MM.1S (cell line): ENCODE measurements at regions not wholly inside any gene's neighbourhood (a gene's known extent, or its start where the extent isn't known, plus 50 kb on each side); places are given as distances from the start of the nearest gene placed in this dataset.

Experiments
- DNase-seq: peaks from one replicate; pipeline ENCODE4 v3.0.0-alpha.2; 2015
- H2AFZ ChIP-seq: fragments of 300-600 bp; sonication (generic); 2 replicates; pipeline ENCODE4 v1.6.0; 2016; ENCODE audit warnings: antibody characterized with exemption, low read length
- H3F3A ChIP-seq: fragments of 300-600 bp; sonication (generic); 2 replicates; pipeline ENCODE4 v1.6.1; 2016; ENCODE audit warnings: mild to moderate bottlenecking, antibody characterized with exemption, low read length, moderate library complexity, mixed read lengths; ENCODE audit not compliant: insufficient read depth
- H3K27ac ChIP-seq: fragments of 300-600 bp; sonication (generic); 2 replicates; pipeline ENCODE4 v1.5.1; 2016; ENCODE audit warnings: mild to moderate bottlenecking, low read length
- H3K27me3 ChIP-seq: fragments of 300-600 bp; sonication (generic); replicated peaks from 2 replicates; pipeline ENCODE4 v1.6.0; 2016; ENCODE audit warnings: low read length; ENCODE audit not compliant: insufficient read depth
- H3K36me3 ChIP-seq: fragments of 300-600 bp; sonication (generic); replicated peaks from 2 replicates; pipeline ENCODE4 v1.6.1; 2016; ENCODE audit warnings: mild to moderate bottlenecking, low read length, mixed read lengths; ENCODE audit not compliant: insufficient read depth
- H3K4me1 ChIP-seq: fragments of 300-600 bp; sonication (generic); 2 replicates; pipeline ENCODE4 v1.6.1; 2016; ENCODE audit warnings: low read length, mixed read lengths
- H3K4me2 ChIP-seq: fragments of 300-600 bp; sonication (generic); 2 replicates; pipeline ENCODE4 v1.6.0; 2016; ENCODE audit warnings: low read depth, low read length
- H3K4me3 ChIP-seq: fragments of 300-600 bp; sonication (generic); 2 replicates; pipeline ENCODE4 v1.5.1; 2016; ENCODE audit warnings: low read length, mixed read lengths
- H3K79me2 ChIP-seq: fragments of 300-600 bp; sonication (generic); 2 replicates; pipeline ENCODE4 v1.6.1; 2016; ENCODE audit warnings: mixed run types, low read length, mixed read lengths
- H3K9ac ChIP-seq: fragments of 300-600 bp; sonication (generic); 2 replicates; pipeline ENCODE4 v1.6.1; 2016; ENCODE audit warnings: low read length, mixed read lengths
- H3K9me2 ChIP-seq: fragments of 300-600 bp; sonication (generic); replicated peaks from 2 replicates; pipeline ENCODE4 v1.6.1; 2016; ENCODE audit warnings: mild to moderate bottlenecking, low read length, mixed read lengths; ENCODE audit not compliant: insufficient read depth
- H3K9me3 ChIP-seq: fragments of 300-600 bp; sonication (generic); replicated peaks from 2 replicates; pipeline ENCODE4 v1.6.1; 2016; ENCODE audit warnings: mild to moderate bottlenecking, low read length, mixed read lengths; ENCODE audit not compliant: insufficient read depth
- H4K20me1 ChIP-seq: fragments of 300-600 bp; sonication (generic); 2 replicates; pipeline ENCODE4 v1.6.1; 2016; ENCODE audit warnings: mild to moderate bottlenecking, low read length, moderate library complexity, mixed read lengths; ENCODE audit not compliant: insufficient read depth
- EZH2 ChIP-seq: fragments of 300-600 bp; sonication (generic); optimal IDR thresholded peaks from 2 replicates; pipeline ENCODE3; 2017; ENCODE audit warnings: low read depth, mild to moderate bottlenecking, antibody characterized with exemption, low read length, mixed read lengths
- EZH2phosphoT487 ChIP-seq: fragments of 300-600 bp; sonication (generic); IDR thresholded peaks from 2 replicates; pipeline ENCODE4 v1.6.1; 2018; ENCODE audit warnings: antibody characterized with exemption, low read length
- TF ChIP-seq, protein P1 (sequence below): fragments of 300-600 bp; sonication (generic); IDR thresholded peaks from 2 replicates; pipeline ENCODE4 v1.5.1; 2016; ENCODE audit warnings: antibody characterized with exemption, low read length, mixed read lengths

DNA sequence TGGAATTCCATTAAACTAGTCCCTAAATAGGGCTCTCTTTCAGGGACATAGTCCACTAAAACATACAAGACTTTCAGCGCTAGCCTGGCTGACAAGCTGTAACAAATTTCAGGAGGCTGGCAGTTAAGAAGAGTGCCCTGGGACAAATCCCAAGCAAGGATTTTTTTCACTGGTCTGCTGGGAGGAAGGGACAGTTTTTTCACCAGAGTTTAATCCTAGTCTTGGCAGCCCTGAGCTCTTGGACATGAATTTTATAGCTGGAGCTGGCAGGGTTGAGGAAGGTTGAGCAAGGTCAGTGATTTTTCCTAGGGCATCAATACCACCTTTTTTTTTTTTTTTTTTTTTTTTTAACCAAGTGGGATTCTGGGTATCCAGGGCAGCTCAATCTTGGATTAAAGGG, 184.4 kb downstream of the SH2D1A start:
- TF ChIP-seq, protein P1, sequence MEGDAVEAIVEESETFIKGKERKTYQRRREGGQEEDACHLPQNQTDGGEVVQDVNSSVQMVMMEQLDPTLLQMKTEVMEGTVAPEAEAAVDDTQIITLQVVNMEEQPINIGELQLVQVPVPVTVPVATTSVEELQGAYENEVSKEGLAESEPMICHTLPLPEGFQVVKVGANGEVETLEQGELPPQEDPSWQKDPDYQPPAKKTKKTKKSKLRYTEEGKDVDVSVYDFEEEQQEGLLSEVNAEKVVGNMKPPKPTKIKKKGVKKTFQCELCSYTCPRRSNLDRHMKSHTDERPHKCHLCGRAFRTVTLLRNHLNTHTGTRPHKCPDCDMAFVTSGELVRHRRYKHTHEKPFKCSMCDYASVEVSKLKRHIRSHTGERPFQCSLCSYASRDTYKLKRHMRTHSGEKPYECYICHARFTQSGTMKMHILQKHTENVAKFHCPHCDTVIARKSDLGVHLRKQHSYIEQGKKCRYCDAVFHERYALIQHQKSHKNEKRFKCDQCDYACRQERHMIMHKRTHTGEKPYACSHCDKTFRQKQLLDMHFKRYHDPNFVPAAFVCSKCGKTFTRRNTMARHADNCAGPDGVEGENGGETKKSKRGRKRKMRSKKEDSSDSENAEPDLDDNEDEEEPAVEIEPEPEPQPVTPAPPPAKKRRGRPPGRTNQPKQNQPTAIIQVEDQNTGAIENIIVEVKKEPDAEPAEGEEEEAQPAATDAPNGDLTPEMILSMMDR: no peak
- TF ChIP-seq EZH2: no peak
- TF ChIP-seq EZH2phosphoT487: no peak

DNA sequence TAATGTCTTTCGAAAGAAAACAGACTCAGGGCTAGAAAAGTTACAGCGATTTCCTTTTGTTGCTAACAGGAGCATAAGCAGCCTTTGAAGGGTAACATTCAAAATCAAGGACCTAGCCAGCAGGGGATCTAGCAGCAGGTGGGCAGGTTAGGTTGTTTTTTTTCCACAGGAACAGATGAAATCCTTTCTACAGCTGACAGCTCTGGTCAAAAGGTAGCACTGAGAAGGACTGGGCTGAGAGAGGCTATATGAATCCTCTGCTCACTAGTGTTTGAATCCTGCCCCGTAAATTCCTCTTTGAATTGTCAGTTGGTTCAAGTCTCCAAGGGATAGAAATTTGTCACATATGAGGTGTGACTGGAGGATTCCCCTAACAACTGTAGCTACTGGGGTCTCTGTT, 188.2 kb downstream of the SH2D1A start:
- no peaks in the 10 kb centered on the region for H3F3A ChIP-seq
- H3K9ac ChIP-seq: no peak overlapping the region
- no peaks in the 10 kb centered on the region for H3K36me3 ChIP-seq
- H3K4me1 ChIP-seq: no peaks in the 10 kb centered on the region
- TF ChIP-seq EZH2phosphoT487 (no peak), EZH2 (no peak)
- TF ChIP-seq, protein P1: no peak
- no peak overlapping the region for H3K4me3 ChIP-seq
- H3K9me3 ChIP-seq: no peaks in the 10 kb centered on the region; the same call in 1 of the 2 replicates
- no peak overlapping the region for H3K27ac ChIP-seq
- no peaks in the 10 kb centered on the region for H4K20me1 ChIP-seq
- H3K9me2 ChIP-seq: no peaks in the 10 kb centered on the region
- no peak for DNase-seq
- H3K4me2 ChIP-seq: no peak overlapping the region
- no peaks in the 10 kb centered on the region for H3K79me2 ChIP-seq
- no peak overlapping the region for H2AFZ ChIP-seq
- H3K27me3 ChIP-seq: no peaks in the 10 kb centered on the region

More for the DNA sequence above, 184.4 kb downstream of the SH2D1A start:
- DNase-seq: no peak
- no peaks in the 10 kb centered on the region for H3F3A ChIP-seq
- H3K4me2 ChIP-seq: no peak overlapping the region
- H4K20me1 ChIP-seq: no peaks in the 10 kb centered on the region
- no peak overlapping the region for H2AFZ ChIP-seq
- no peaks in the 10 kb centered on the region for H3K27me3 ChIP-seq
- H3K36me3 ChIP-seq: no peaks in the 10 kb centered on the region
- H3K9me2 ChIP-seq: no peaks in the 10 kb centered on the region
- no peaks in the 10 kb centered on the region; the same call in 1 of the 2 replicates for H3K9me3 ChIP-seq
- no peak overlapping the region for H3K9ac ChIP-seq
- no peaks in the 10 kb centered on the region for H3K79me2 ChIP-seq
- H3K27ac ChIP-seq: no peak overlapping the region
- no peak overlapping the region for H3K4me3 ChIP-seq
- H3K4me1 ChIP-seq: no peaks in the 10 kb centered on the region

DNA sequence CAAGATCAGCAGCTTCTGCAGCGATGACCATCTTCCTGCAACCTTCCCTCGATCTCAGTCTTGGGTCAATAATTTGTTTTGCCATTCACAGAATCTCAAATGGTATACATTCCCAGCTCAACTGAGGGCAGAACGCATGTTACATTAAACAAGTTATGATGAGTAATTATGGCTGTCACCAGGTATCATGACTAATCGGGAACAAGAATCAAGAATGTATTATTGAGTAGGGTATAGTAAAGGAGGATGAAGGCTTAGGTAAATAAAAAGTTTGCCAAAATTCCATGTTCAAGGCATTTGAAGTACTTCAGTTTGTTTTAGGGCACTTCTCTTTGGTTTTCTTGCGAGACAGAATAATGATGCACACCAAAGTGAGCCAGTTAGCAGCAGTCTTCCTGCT, 194.1 kb downstream of the SH2D1A start:
- Histone ChIP-seq H3K27ac (no peak overlapping the region), H3K27me3 (no peaks in the 10 kb centered on the region), H3K36me3 (no peaks in the 10 kb centered on the region), H4K20me1 (no peaks in the 10 kb centered on the region), H3K4me1 (no peaks in the 10 kb centered on the region), H3K9me2 (no peaks in the 10 kb centered on the region), H3K79me2 (no peaks in the 10 kb centered on the region), H3K9me3 (no peaks in the 10 kb centered on the region), H3K9ac (no peak overlapping the region), H2AFZ (no peak overlapping the region), H3F3A (no peaks in the 10 kb centered on the region), H3K4me3 (no peak overlapping the region), H3K4me2 (no peak overlapping the region)
- TF ChIP-seq EZH2phosphoT487: no peak
- TF ChIP-seq, protein P1: no peak
- TF ChIP-seq EZH2: no peak
- no peak for DNase-seq
